LHCN-M2 (cell line): ENCODE measurements at regions not wholly inside any gene's neighbourhood (a gene's known extent, or its start where the extent isn't known, plus 50 kb on each side); places are given as distances from the start of the nearest gene placed in this dataset.

Experiments used
- DNase-seq: peaks from one replicate; pipeline ENCODE4 v3.0.0-alpha.2; 2012; ENCODE audit warnings: low read depth

GRCh38 chr18:49658823-49659404, 97.1 kb downstream of the LIPG start:
- no peak for DNase-seq

GRCh38 chr18:49656073-49656692, 94.3 kb downstream of the LIPG start:
- peak; percentile 72 for DNase-seq

GRCh38 chr18:49655266-49656072, 93.6 kb downstream of the LIPG start:
- no peak for DNase-seq

DNA sequence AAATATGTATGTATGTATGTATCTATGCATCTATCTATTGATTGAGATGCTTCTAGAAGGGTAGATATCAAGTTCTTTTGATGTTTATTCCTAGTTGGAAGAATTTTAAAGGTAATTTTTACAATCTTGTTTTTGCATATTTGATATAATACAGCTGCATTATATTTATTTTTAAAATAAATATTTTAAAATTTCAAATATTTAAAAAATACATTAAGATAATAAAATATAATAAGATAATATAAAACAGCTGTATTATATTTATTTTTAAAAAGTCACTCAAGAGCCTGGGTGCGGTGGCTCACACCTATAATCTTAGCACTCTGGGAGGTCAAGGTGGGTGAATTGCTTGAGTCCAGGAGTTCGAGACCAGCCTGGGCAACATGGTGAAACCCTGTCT, 92.5 kb downstream of the LIPG start:
- DNase-seq = no peak

GRCh38 chr18:49652881-49653724, 91.2 kb downstream of the LIPG start:
- no peak for DNase-seq

DNA sequence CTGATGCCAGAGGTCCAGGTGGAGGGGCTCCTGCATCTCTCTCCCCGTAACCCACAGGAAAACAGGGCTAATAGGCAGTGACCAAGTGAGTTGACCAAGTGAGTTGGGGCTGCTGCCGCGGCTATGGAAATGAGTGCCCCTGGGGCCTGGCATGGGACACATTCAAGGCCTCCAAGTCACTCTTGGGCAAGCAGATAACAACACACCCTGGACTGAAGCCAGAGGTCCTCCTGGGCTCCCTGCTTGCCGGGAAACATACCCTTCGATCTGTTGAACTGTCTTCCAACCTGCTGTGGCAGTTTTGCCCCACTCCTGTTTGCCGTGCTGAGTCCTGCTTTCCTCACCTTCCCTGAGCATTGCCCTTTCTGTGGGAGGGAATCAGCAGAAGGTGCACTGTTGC, 89.2 kb downstream of the LIPG start:
- no peak for DNase-seq

GRCh38 chr18:49650426-49650891, 88.6 kb downstream of the LIPG start:
- peak; percentile 35 for DNase-seq

- DNase-seq = no peak
Measured at GRCh38 chr18:49648811-49649210, 87.0 kb downstream of the LIPG start.
